K562 (cell line): ENCODE measurements at regions not wholly inside any gene's neighbourhood (a gene's known extent, or its start where the extent isn't known, plus 50 kb on each side); places are given as distances from the start of the nearest gene placed in this dataset.

Source experiments
- CBX1 ChIP-seq: sonication (generic); IDR thresholded peaks from 2 replicates; pipeline ENCODE4 v1.6.1; 2016; ENCODE audit warnings: antibody characterized with exemption, low read depth, mild to moderate bottlenecking
- CEBPZ ChIP-seq: fragments of 150-350 bp; IDR thresholded peaks from 2 replicates; pipeline ENCODE4 v1.6.1; 2014; ENCODE audit warnings: low read depth, mild to moderate bottlenecking, low read length, borderline replicate concordance
- CREBBP ChIP-seq: IDR thresholded peaks from one replicate; pipeline ENCODE4 v1.6.1; 2012; ENCODE audit warnings: low read depth, mild to moderate bottlenecking, control low read depth, inconsistent platforms, low read length
- DDX20 ChIP-seq: fragments of 450-650 bp; IDR thresholded peaks from 2 replicates; pipeline ENCODE4 v1.6.1; 2016; ENCODE audit warnings: missing genetic modification characterization, low read depth, mild to moderate bottlenecking, missing compliant biosample characterization, moderate library complexity
- FOXA1 ChIP-seq: fragments of 450-650 bp; IDR thresholded peaks from 2 replicates; pipeline ENCODE4 v1.6.1; 2016; ENCODE audit warnings: mild to moderate bottlenecking, borderline replicate concordance
- HNRNPK ChIP-seq: fragments of 200-400 bp; formaldehyde crosslinking; IDR thresholded peaks from one replicate; pipeline ENCODE4 v1.6.1; 2018; ENCODE audit warnings: mild to moderate bottlenecking, low read depth, low read length; ENCODE audit not compliant: poor library complexity, severe bottlenecking
- MCM7 ChIP-seq, 2 experiments: fragments of 450-650 bp; IDR thresholded peaks; 2 replicates each; pipeline ENCODE4 v1.6.1; 2016 to 2018
- PHB ChIP-seq: fragments of 250-450 bp; sonication (Bioruptor Pico); IDR thresholded peaks from 2 replicates; pipeline ENCODE4 v1.5.0; 2021
- PURB ChIP-seq: sonication (generic); formaldehyde crosslinking; IDR thresholded peaks from 2 replicates; pipeline ENCODE4 v1.9.0; 2021; ENCODE audit warnings: low read depth, mild to moderate bottlenecking, missing genetic modification reagents
- RFX7 ChIP-seq: fragments of 250-450 bp; sonication (Bioruptor Pico); IDR thresholded peaks from 2 replicates; pipeline ENCODE4 v1.5.1; 2021; ENCODE audit warnings: mild to moderate bottlenecking
- SIRT6 ChIP-seq: IDR thresholded peaks from one replicate; pipeline ENCODE4 v1.6.1; 2012; ENCODE audit warnings: low read depth, mild to moderate bottlenecking, control low read depth, inconsistent platforms, low read length, moderate library complexity
- SOX6 ChIP-seq: fragments of 450-650 bp; IDR thresholded peaks from 2 replicates; pipeline ENCODE4 v1.6.1; 2014; ENCODE audit warnings: mild to moderate bottlenecking
- SREBF2 ChIP-seq: sonication (generic); formaldehyde crosslinking; IDR thresholded peaks from 2 replicates; pipeline ENCODE4 v1.4.0; 2020; ENCODE audit warnings: mild to moderate bottlenecking, missing genetic modification reagents
- TCF7L2 ChIP-seq: fragments of 150-350 bp; IDR thresholded peaks from 2 replicates; pipeline ENCODE4 v1.6.1; 2016; ENCODE audit warnings: low read depth, mild to moderate bottlenecking, low read length, moderate library complexity
- TFE3 ChIP-seq: fragments of 450-650 bp; formaldehyde crosslinking; IDR thresholded peaks from 2 replicates; pipeline ENCODE4 v1.4.0; 2020; ENCODE audit warnings: mild to moderate bottlenecking, mixed read lengths
- THRAP3 ChIP-seq: fragments of 450-650 bp; IDR thresholded peaks from 2 replicates; pipeline ENCODE4 v1.6.1; 2016; ENCODE audit warnings: mild to moderate bottlenecking, inconsistent platforms, borderline replicate concordance
- WHSC1 ChIP-seq: IDR thresholded peaks from one replicate; pipeline ENCODE4 v1.6.1; 2012; ENCODE audit warnings: low read length, control low read depth, inconsistent platforms
- ZBTB8A ChIP-seq: fragments of 450-650 bp; IDR thresholded peaks from 2 replicates; pipeline ENCODE4 v1.6.1; 2018; ENCODE audit warnings: mild to moderate bottlenecking, moderate library complexity; ENCODE audit not compliant: partially characterized antibody
- ZKSCAN8 ChIP-seq: fragments of 200-800 bp; sonication (Bioruptor generic); IDR thresholded peaks from 2 replicates; pipeline ENCODE4 v1.6.1; 2016; ENCODE audit warnings: missing genetic modification characterization, missing compliant biosample characterization
- ZNF316 ChIP-seq: fragments of 450-650 bp; IDR thresholded peaks from 2 replicates; pipeline ENCODE4 v1.6.1; 2016
- ZNF551 ChIP-seq: fragments of 250-450 bp; sonication (Bioruptor Pico); IDR thresholded peaks from 2 replicates; pipeline ENCODE4 v1.5.0; 2021; ENCODE audit warnings: mild to moderate bottlenecking, moderate library complexity
- ZNF740 ChIP-seq, 3 experiments: fragments of 200-800 bp in 1 of 3; sonication (Bioruptor generic) in 1 of 3; sonication (generic) in 1 of 3; formaldehyde crosslinking in 1 of 3; IDR thresholded peaks; 2 replicates each; pipeline versions ENCODE4 v1.6.1 to v1.8.0; 2016 to 2022; ENCODE audit warnings: mild to moderate bottlenecking in 2 of 3, missing compliant biosample characterization in 2 of 3, missing genetic modification characterization in 2 of 3, missing genetic modification reagents in 1 of 3
- ZNF778 ChIP-seq: fragments of 450-650 bp; formaldehyde crosslinking; IDR thresholded peaks from 2 replicates; pipeline ENCODE4 v1.4.0; 2020; ENCODE audit warnings: mild to moderate bottlenecking, moderate library complexity

DNA sequence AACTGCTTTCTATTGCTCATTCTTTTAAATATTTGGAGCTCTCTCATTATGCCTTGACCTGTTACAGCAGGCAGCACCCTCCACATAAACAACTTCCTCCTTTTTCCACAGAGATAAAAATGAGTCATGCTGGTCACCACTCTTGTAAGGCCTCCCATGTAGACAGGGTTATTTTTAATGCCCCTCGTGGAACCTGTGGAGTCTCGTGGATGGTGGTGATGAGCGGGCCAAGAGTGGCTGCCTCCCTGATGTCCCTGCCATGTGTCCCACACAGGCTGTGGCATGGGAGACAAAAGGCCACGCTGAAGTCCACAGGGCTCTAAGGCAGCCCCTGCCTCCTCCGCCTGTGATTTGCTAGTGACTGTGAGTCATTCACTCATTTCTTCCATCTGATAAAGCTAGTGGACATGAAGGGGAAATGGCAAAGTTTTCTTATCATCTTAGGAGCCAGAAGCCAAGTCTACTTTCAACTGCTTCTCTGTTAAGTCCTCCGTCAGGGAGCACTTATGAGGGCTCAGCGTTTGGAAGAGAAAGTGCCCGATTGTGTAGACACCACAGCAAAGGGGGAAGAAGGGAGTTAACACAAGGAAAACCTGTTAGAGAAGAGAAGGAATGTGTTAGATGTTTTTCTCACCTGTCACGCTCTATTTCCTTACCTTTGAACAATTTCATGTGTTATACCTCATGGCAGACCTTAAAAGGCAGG lies 121.6 kb upstream of the FAT1 start (continued):
- TF ChIP-seq CEBPZ: no peak
- no peak for TF ChIP-seq WHSC1
- TF ChIP-seq ZBTB8A: no peak
- TF ChIP-seq ZKSCAN8 (CRISPR knock-in tag): no peak
- no peak for TF ChIP-seq PURB (CRISPR knock-in tag)
- TF ChIP-seq SIRT6: no peak
- TF ChIP-seq HNRNPK: no peak
- peak; percentile 82 for TF ChIP-seq SOX6
- no peak for TF ChIP-seq PHB (CRISPR knock-in tag)
- TF ChIP-seq ZNF740 (CRISPR knock-in tag; IDR thresholded peaks at IDR 0.05): no peak
- no peak for TF ChIP-seq ZNF740 (tag; IDR thresholded peaks at IDR 0.05)
- TF ChIP-seq CREBBP: no peak
- no peak for TF ChIP-seq TCF7L2
- no peak for TF ChIP-seq ZNF778
- no peak for TF ChIP-seq DDX20 (tag)
- no peak for TF ChIP-seq MCM7 (IDR thresholded peaks at IDR 0.05)
- TF ChIP-seq TFE3 (CRISPR knock-in tag): no peak
- TF ChIP-seq SREBF2 (CRISPR knock-in tag): no peak
- no peak for TF ChIP-seq RFX7 (CRISPR knock-in tag)
- TF ChIP-seq ZNF316: no peak
- no peak for TF ChIP-seq FOXA1
- no peak for TF ChIP-seq ZNF551 (CRISPR knock-in tag)
- no peak for TF ChIP-seq CBX1
- TF ChIP-seq THRAP3: no peak
